Omental fat pad (tissue), 3 donors: ENCODE measurements at regions not wholly inside any gene's neighbourhood (a gene's known extent, or its start where the extent isn't known, plus 50 kb on each side); places are given as distances from the start of the nearest gene placed in this dataset.

Source experiments
- ATAC-seq: fragments of 150-250 bp; one replicate; pipeline ENCODE4 v1.9.1; 2016; ENCODE audit warnings: mild to moderate bottlenecking, moderate library complexity; ENCODE audit not compliant: low FRiP score
- DNase-seq: peaks from one replicate; pipeline ENCODE4 v3.0.0-alpha.2; 2019; ENCODE audit warnings: low spot score
- CTCF ChIP-seq, 3 donors: fragments of 450-650 bp; IDR thresholded peaks; one replicate each; pipeline ENCODE4 v1.5.1; 2016 to 2017; ENCODE audit warnings: antibody characterized with exemption in 3 of 3, mild to moderate bottlenecking in 3 of 3, moderate library complexity in 2 of 3

GRCh38 chr1:101332633-101333032, 95.8 kb downstream of the S1PR1 start:
- DNase-seq (no peak), ATAC-seq (no peak)
- no peak for TF ChIP-seq CTCF (IDR thresholded peaks at IDR 0.05)

GRCh38 chr1:101333186-101333585, 96.4 kb downstream of the S1PR1 start:
- no peak for ATAC-seq

GRCh38 chr1:101337968-101338367, 101.1 kb downstream of the S1PR1 start:
- ATAC-seq = no peak

More at GRCh38 chr1:101333186-101333585, 96.4 kb downstream of the S1PR1 start:
- DNase-seq = no peak
- TF ChIP-seq CTCF (IDR thresholded peaks at IDR 0.05) = no peak

GRCh38 chr1:101338714-101339430, 102.1 kb downstream of the S1PR1 start:
- DNase-seq (no peak), ATAC-seq (no peak)

More at GRCh38 chr1:101337968-101338367, 101.1 kb downstream of the S1PR1 start:
- DNase-seq = no peak
- no peak for TF ChIP-seq CTCF (IDR thresholded peaks at IDR 0.05)

GRCh38 chr1:101344745-101345144, 107.9 kb downstream of the S1PR1 start:
- ATAC-seq = no peak
- no peak for DNase-seq
- no peak for TF ChIP-seq CTCF (IDR thresholded peaks at IDR 0.05)

More at GRCh38 chr1:101338714-101339430, 102.1 kb downstream of the S1PR1 start:
- TF ChIP-seq CTCF (IDR thresholded peaks at IDR 0.05) = no peak

GRCh38 chr1:101346419-101346818, 109.6 kb downstream of the S1PR1 start:
- ATAC-seq = no peak
- no peak for TF ChIP-seq CTCF (IDR thresholded peaks at IDR 0.05)
- no peak for DNase-seq

GRCh38 chr1:101356013-101356412, 119.2 kb downstream of the S1PR1 start:
- ATAC-seq = no peak
- DNase-seq = no peak
- TF ChIP-seq CTCF (IDR thresholded peaks at IDR 0.05) = no peak
